ENCODE measurements at regions not wholly inside any gene's neighbourhood (a gene's known extent, or its start where the extent isn't known, plus 50 kb on each side); places are given as distances from the start of the nearest gene placed in this dataset.

GRCh38 chr7:94177441-94177840 is 173.3 kb upstream of the BET1 start:
- Histone ChIP-seq H3K9ac (ENCODE audit: low read length in 3 of 3) (no peak overlapping the region), H3K4me3 (ENCODE audit: low read length in 3 of 3) (no peak overlapping the region), H3K9me3 (ENCODE audit: control insufficient read depth in 2 of 3, insufficient read depth in 1 of 3, low read length in 3 of 3) (no peaks in the 10 kb centered on the region), H3K36me3 (ENCODE audit: control insufficient read depth in 2 of 3, insufficient read depth in 3 of 3, low read length in 3 of 3) (no peaks in the 10 kb centered on the region), H3K4me1 (ENCODE audit: control insufficient read depth in 2 of 3, insufficient read depth in 2 of 3, low read depth in 1 of 3, low read length in 3 of 3) (no peaks in the 10 kb centered on the region), H3K27me3 (ENCODE audit: control insufficient read depth, insufficient read depth, low read length) (no peaks in the 10 kb centered on the region), H3K27ac (ENCODE audit: low read depth in 2 of 2, low read length in 2 of 2) (no peak overlapping the region)
- TF ChIP-seq CTCF (IDR thresholded peaks at IDR 0.05; ENCODE audit: borderline replicate concordance, extremely low read depth, insufficient read depth), result no peak
- intact Hi-C loops (cut with DNase I), result no loop called here
- no peak for FAIRE-seq
- peak in 1 of 5 donors; percentile 11 for DNase-seq

DNA sequence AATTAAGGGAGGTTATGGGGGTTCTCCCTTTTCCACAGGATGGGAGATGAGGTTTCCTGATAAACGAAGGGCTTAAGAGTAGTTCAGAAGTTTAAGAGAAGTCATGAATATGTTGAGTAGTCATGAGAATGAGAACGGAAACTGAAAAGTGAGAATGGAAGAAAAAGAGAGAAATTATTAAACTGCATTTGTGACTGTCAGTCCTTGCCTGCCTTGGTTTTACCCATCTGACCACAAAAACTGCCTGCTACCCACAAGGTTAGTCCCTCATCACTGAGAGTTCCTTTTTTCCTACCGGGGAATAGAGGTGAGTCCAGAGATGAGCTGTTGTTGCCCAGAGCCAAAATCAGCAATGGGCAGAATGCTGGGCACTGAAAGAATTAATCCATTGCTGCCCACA is 174.1 kb upstream of the BET1 start:
- TF ChIP-seq CTCF (IDR thresholded peaks at IDR 0.05; ENCODE audit: borderline replicate concordance, extremely low read depth, insufficient read depth), result no peak
- no peak overlapping the region for H3K9ac ChIP-seq (ENCODE audit: low read length in 3 of 3)
- H3K9me3 ChIP-seq (ENCODE audit: control insufficient read depth in 2 of 3, insufficient read depth in 1 of 3, low read length in 3 of 3), result no peaks in the 10 kb centered on the region
- no peak overlapping the region for H3K27ac ChIP-seq (ENCODE audit: low read depth in 2 of 2, low read length in 2 of 2)
- no peaks in the 10 kb centered on the region for H3K36me3 ChIP-seq (ENCODE audit: control insufficient read depth in 2 of 3, insufficient read depth in 3 of 3, low read length in 3 of 3)
- H3K27me3 ChIP-seq (ENCODE audit: control insufficient read depth, insufficient read depth, low read length), result no peaks in the 10 kb centered on the region
- no peaks in the 10 kb centered on the region for H3K4me1 ChIP-seq (ENCODE audit: control insufficient read depth in 2 of 3, insufficient read depth in 2 of 3, low read depth in 1 of 3, low read length in 3 of 3)
- FAIRE-seq, result no peak
- no peak for DNase-seq
- intact Hi-C loops (cut with DNase I), result no loop called here
- no peak overlapping the region for H3K4me3 ChIP-seq (ENCODE audit: low read length in 3 of 3)

GRCh38 chr7:94179466-94179865 is 175.3 kb upstream of the BET1 start:
- Histone ChIP-seq H3K4me3 (ENCODE audit: low read length in 3 of 3) (no peak overlapping the region), H3K9ac (ENCODE audit: low read length in 3 of 3) (no peak overlapping the region), H3K9me3 (ENCODE audit: control insufficient read depth in 2 of 3, insufficient read depth in 1 of 3, low read length in 3 of 3) (no peaks in the 10 kb centered on the region), H3K36me3 (ENCODE audit: control insufficient read depth in 2 of 3, insufficient read depth in 3 of 3, low read length in 3 of 3) (no peaks in the 10 kb centered on the region), H3K4me1 (ENCODE audit: control insufficient read depth in 2 of 3, insufficient read depth in 2 of 3, low read depth in 1 of 3, low read length in 3 of 3) (no peaks in the 10 kb centered on the region), H3K27me3 (ENCODE audit: control insufficient read depth, insufficient read depth, low read length) (no peaks in the 10 kb centered on the region), H3K27ac (ENCODE audit: low read depth in 2 of 2, low read length in 2 of 2) (no peak overlapping the region)
- DNase-seq, result no peak
- no peak for FAIRE-seq
- TF ChIP-seq CTCF (IDR thresholded peaks at IDR 0.05; ENCODE audit: borderline replicate concordance, extremely low read depth, insufficient read depth), result no peak
- intact Hi-C loops (cut with DNase I), result no loop called here

DNA sequence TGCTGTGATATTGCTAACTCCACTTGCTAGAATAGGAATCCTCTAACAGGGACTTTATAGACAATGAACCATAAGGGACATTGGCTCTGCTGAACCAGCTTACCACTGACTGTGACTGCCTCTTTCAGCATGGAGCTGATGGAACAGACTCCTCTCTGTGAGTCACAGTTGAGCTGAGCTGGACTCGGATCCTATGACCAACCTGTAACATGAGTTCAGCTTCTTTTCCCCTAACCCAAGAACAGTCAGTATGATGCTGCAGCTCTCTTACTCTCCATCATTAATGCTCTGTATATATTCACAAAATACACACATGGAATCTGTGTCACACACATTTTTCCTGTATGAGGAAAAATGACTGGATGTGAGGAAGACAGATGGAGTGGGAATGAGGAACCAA is 177.9 kb upstream of the BET1 start:
- Histone ChIP-seq H3K27me3 (ENCODE audit: control insufficient read depth, insufficient read depth, low read length) (no peaks in the 10 kb centered on the region), H3K9me3 (ENCODE audit: control insufficient read depth in 2 of 3, insufficient read depth in 1 of 3, low read length in 3 of 3) (no peaks in the 10 kb centered on the region), H3K4me3 (ENCODE audit: low read length in 3 of 3) (no peak overlapping the region), H3K9ac (ENCODE audit: low read length in 3 of 3) (no peak overlapping the region), H3K27ac (ENCODE audit: low read depth in 2 of 2, low read length in 2 of 2) (no peak overlapping the region), H3K4me1 (ENCODE audit: control insufficient read depth in 2 of 3, insufficient read depth in 2 of 3, low read depth in 1 of 3, low read length in 3 of 3) (no peaks in the 10 kb centered on the region), H3K36me3 (ENCODE audit: control insufficient read depth in 2 of 3, insufficient read depth in 3 of 3, low read length in 3 of 3) (no peaks in the 10 kb centered on the region)
- intact Hi-C loops (cut with DNase I), result no loop called here
- DNase-seq (no peak), FAIRE-seq (no peak)
- no peak for TF ChIP-seq CTCF (IDR thresholded peaks at IDR 0.05; ENCODE audit: borderline replicate concordance, extremely low read depth, insufficient read depth)
